ENCODE measurements at regions not wholly inside any gene's neighbourhood (a gene's known extent, or its start where the extent isn't known, plus 50 kb on each side); places are given as distances from the start of the nearest gene placed in this dataset.
A peak's percentile ranks its signal among the peaks of the same experiment; 100 is the strongest.

GRCh38 chr16:19361587-19361986, 56.1 kb upstream of the TMC5 start:
- ATAC-seq = no peak
- intact Hi-C loops (cut with DNase I) = no loop called here
- DNase-seq (ENCODE audit: low spot score) = no peak

GRCh38 chr16:19363740-19364139, 53.9 kb upstream of the TMC5 start:
- DNase-seq (ENCODE audit: low spot score) (no peak), ATAC-seq (no peak)
- intact Hi-C loops (cut with DNase I) = no loop called here

GRCh38 chr16:19365486-19365885, 52.2 kb upstream of the TMC5 start:
- ATAC-seq = no peak
- intact Hi-C loops (cut with DNase I) = no loop called here
- DNase-seq (ENCODE audit: low spot score) = no peak

DNA sequence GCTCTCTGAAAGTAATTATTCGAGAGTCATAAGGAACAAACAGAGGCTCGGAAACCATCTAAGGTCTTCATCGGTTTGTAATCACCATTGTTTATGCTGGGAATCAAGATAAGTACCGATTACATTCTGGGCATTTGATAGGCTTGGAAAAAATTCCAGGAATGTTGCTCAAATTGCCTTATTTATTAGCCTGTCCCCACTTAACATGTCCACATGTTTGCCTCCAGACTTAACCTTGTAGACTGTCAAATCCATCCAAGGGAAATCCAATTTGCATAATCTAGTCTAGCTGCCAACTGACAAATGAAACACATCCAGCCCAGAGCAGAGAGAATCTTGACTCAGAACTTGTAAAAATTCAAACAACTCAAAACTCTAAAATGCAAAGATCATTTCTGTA, 51.3 kb upstream of the TMC5 start:
- intact Hi-C loops (cut with DNase I) = no loop called here
- ATAC-seq (peak; percentile 39), DNase-seq (ENCODE audit: low spot score) (no peak)

DNA sequence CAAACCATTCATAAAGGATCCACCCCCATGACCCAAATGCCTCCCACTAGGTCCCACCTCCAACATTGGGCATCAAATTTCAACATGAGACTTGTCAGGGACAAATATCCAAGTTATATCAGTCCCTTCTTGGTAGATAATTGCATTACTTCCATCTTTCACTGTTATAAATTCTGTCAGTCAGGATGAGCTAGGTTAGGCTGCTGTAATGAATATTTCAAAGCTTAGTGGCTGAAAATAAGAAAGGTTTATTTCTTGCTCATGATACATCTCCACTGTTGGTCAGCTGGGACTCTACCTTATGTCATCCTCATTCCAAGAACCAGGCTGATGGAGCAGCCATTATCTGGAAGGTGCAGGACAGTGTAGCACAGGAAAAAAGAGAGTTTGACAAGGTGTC, 50.3 kb upstream of the TMC5 start:
- intact Hi-C loops (cut with DNase I) = no loop called here
- no peak for ATAC-seq
- no peak for DNase-seq (ENCODE audit: low spot score)
